Liver (tissue), 8 donors: ENCODE measurements at regions not wholly inside any gene's neighbourhood (a gene's known extent, or its start where the extent isn't known, plus 50 kb on each side); places are given as distances from the start of the nearest gene placed in this dataset.

Experiments
- DNase-seq: peaks from one replicate; pipeline ENCODE4 v3.0.0-alpha.2; 2017; ENCODE audit warnings: low spot score
- H3K27ac ChIP-seq, 2 donors: one replicate each; pipeline ENCODE4 v1.7.0; 2013; ENCODE audit warnings: inconsistent platforms in 2 of 2, low read length in 2 of 2, control low read depth in 1 of 2, low read depth in 1 of 2, mild to moderate bottlenecking in 1 of 2
- H3K27me3 ChIP-seq, 4 donors: one replicate each; pipeline versions ENCODE4 v1.6.1 to v1.7.0; 2013; ENCODE audit warnings: low read length in 3 of 4, inconsistent platforms in 1 of 4, mild to moderate bottlenecking in 1 of 4, moderate library complexity in 1 of 4; ENCODE audit not compliant: control insufficient read depth in 4 of 4, insufficient read depth in 4 of 4
- H3K36me3 ChIP-seq, 4 donors: one replicate each; pipeline versions ENCODE4 v1.6.1 to v1.7.0; 2013; ENCODE audit warnings: low read length in 3 of 4, mild to moderate bottlenecking in 3 of 4, low read depth in 1 of 4, moderate library complexity in 1 of 4; ENCODE audit not compliant: control insufficient read depth in 4 of 4, insufficient read depth in 3 of 4
- H3K4me1 ChIP-seq, 4 donors: one replicate each; pipeline versions ENCODE4 v1.6.1 to v1.7.0; 2013; ENCODE audit warnings: low read length in 3 of 4, mild to moderate bottlenecking in 3 of 4, moderate library complexity in 1 of 4; ENCODE audit not compliant: control insufficient read depth in 4 of 4, insufficient read depth in 4 of 4
- H3K4me3 ChIP-seq, 3 donors: one replicate each; pipeline versions ENCODE4 v1.6.1 to v1.7.0; 2013; ENCODE audit warnings: low read length in 3 of 3, control low read depth in 1 of 3, low read depth in 1 of 3, mild to moderate bottlenecking in 1 of 3
- H3K9ac ChIP-seq, 2 donors: one replicate each; pipeline ENCODE4 v1.7.0; 2013; ENCODE audit warnings: low read length in 2 of 2, mild to moderate bottlenecking in 2 of 2, moderate library complexity in 2 of 2, control low read depth in 1 of 2, low read depth in 1 of 2
- H3K9me3 ChIP-seq, 4 donors: one replicate each; pipeline versions ENCODE4 v1.6.1 to v1.7.0; 2013; ENCODE audit warnings: low read length in 3 of 4; ENCODE audit not compliant: control insufficient read depth in 4 of 4
- FOXA2 ChIP-seq: IDR thresholded peaks from 2 replicates; pipeline ENCODE4 v1.6.1; 2016; ENCODE audit warnings: antibody characterized with exemption
- NR2F2 ChIP-seq: IDR thresholded peaks from 2 replicates; pipeline ENCODE4 v1.6.1; 2016; ENCODE audit warnings: antibody characterized with exemption
- RAD21 ChIP-seq, 2 donors: IDR thresholded peaks; 2 replicates each; pipeline ENCODE4 v1.6.1; 2016; ENCODE audit warnings: antibody characterized with exemption in 2 of 2, mild to moderate bottlenecking in 2 of 2
- TAF1 ChIP-seq: conservative IDR thresholded peaks from 2 replicates; pipeline ENCODE4 v1.6.1; 2016; ENCODE audit warnings: antibody characterized with exemption, mild to moderate bottlenecking
- YY1 ChIP-seq: IDR thresholded peaks from 2 replicates; pipeline ENCODE4 v1.6.1; 2016; ENCODE audit warnings: antibody characterized with exemption, mild to moderate bottlenecking
- WGBS: extraction: QIAGEN DNeasy Blood & Tissue Kit; methylation state at CpG from one replicate; pipeline ENCODE4 v1.1.7; 2013; 5-methylcytosine and 5-hydroxymethylcytosine counted together
- TF ChIP-seq, protein P1 (sequence below): fragments of 150-350 bp; IDR thresholded peaks from 2 replicates; pipeline ENCODE4 v1.5.1; 2017; ENCODE audit warnings: improper control_type of control experiment, low read depth, low read length; ENCODE audit not compliant: missing input control
- TF ChIP-seq, protein P2 (sequence below): IDR thresholded peaks from 2 replicates; pipeline ENCODE4 v1.6.1; 2016; ENCODE audit warnings: antibody characterized with exemption
- donor health status: healthy.
- donor health status: healthy.
- donor health status: healthy.
- donor health status: healthy.
- donor health status: healthy.

DNA sequence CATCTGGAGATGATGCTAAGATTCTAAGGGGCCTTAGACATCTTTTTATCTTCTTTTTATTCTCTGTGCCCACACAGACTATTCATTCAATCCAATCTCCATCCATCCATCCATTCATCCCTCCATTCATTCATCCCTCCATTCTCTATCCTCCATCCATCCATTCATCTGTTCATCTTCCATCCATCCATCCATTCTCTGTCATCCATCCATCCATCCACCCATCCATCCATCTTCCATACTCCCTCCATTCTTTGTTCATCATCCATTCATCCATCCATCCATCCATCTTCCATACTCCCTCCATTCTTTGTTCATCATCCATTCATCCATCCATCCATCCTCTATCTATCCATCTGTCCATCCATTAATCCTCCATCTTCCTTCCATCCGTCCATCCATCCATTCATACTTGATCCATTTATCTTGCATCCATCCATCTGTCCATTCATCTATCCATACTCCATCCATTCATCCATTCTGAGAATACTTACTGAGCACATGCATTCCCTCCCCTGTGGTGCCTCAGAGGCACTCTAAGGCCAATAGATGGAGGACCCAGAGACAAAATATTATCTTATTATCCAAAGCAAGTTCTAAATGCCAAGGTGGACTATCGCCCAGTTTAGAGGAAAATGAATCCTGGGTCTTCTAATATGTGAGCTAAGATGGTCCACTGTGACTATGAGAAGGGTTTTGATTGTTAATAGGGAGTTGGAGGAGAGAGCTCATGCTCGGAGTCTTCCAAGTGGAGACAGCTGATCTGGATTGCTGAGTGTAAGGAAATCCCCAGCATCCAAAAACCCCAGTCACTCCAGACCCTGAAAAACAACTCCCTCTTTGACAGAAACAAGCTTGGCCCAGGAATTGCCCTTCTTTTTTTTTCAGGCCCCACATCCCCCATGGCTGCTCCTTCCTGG lies 152.6 kb upstream of the MYCN start:
- no peak for DNase-seq
- no peak for TF ChIP-seq FOXA2
- no peak for TF ChIP-seq RAD21 (IDR thresholded peaks at IDR 0.05)
- no peak for TF ChIP-seq YY1
- Histone ChIP-seq H3K27ac (no peak overlapping the region), H3K36me3 (no peaks in the 10 kb centered on the region), H3K4me1 (peaks cover under 1 to 4% (median 3%) of the 10 kb centered on the region in 4 donors), H3K27me3 (no peaks in the 10 kb centered on the region), H3K9me3 (no peaks in the 10 kb centered on the region), H3K4me3 (no peak overlapping the region), H3K9ac (no peak overlapping the region)
- WGBS: 92% methylated on average over 3 of the region's 3 CpGs

DNA sequence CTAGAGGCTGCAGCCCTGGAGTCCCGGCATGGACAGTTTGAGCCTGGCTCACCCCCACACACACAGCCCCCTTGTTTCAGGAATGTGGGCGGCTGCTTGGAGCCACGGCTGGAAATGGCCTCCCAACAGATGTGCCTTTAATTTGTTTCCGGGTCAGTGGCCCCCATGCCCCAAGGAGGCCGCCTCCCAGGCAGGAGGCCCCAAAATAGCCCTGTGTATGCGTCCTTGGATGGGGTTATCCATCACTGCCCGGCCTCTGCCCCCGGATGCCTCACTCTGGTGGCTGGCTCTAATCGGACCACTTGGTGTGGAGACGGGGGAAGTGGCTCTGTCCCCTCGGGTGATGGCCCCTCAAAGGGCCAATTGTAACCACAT lies 151.9 kb upstream of the MYCN start:
- Histone ChIP-seq H3K9ac (no peak overlapping the region), H3K27ac (no peak overlapping the region), H3K9me3 (no peaks in the 10 kb centered on the region), H3K27me3 (no peaks in the 10 kb centered on the region), H3K4me1 (no peaks in the 10 kb centered on the region), H3K36me3 (no peaks in the 10 kb centered on the region), H3K4me3 (no peak overlapping the region)
- no peak for DNase-seq
- WGBS: 79% methylated on average over 11 of the region's 11 CpGs
- peak; percentile 83 for TF ChIP-seq NR2F2
- TF ChIP-seq, protein P1, sequence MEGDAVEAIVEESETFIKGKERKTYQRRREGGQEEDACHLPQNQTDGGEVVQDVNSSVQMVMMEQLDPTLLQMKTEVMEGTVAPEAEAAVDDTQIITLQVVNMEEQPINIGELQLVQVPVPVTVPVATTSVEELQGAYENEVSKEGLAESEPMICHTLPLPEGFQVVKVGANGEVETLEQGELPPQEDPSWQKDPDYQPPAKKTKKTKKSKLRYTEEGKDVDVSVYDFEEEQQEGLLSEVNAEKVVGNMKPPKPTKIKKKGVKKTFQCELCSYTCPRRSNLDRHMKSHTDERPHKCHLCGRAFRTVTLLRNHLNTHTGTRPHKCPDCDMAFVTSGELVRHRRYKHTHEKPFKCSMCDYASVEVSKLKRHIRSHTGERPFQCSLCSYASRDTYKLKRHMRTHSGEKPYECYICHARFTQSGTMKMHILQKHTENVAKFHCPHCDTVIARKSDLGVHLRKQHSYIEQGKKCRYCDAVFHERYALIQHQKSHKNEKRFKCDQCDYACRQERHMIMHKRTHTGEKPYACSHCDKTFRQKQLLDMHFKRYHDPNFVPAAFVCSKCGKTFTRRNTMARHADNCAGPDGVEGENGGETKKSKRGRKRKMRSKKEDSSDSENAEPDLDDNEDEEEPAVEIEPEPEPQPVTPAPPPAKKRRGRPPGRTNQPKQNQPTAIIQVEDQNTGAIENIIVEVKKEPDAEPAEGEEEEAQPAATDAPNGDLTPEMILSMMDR: no peak

DNA sequence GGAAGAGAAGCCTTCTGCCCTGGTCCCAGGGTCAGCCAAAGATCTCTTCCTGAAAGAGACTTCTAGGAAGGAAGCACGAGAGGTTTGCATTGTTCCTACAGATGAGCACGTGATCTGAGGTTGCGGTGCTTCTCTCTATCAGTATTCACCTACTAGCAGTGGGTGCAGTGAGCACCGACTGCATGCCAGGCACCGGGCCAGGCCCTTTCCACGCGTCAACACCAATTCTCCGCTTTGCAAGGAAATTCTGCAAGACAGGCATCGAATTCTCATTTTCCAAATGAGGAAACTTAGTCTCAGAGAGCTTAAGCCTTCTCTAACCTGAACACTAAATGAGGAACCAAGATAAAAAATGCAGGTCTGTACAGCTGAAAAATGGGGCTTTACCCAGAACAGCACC lies 151.5 kb upstream of the MYCN start:
- Histone ChIP-seq H3K27ac (no peak overlapping the region), H3K4me1 (no peaks in the 10 kb centered on the region), H3K4me3 (no peak overlapping the region), H3K36me3 (no peaks in the 10 kb centered on the region), H3K9ac (no peak overlapping the region), H3K9me3 (no peaks in the 10 kb centered on the region), H3K27me3 (no peaks in the 10 kb centered on the region)
- 83% methylated on average over 9 of the region's 9 CpGs for WGBS
- TF ChIP-seq TAF1 (no peak), NR2F2 (peak; percentile 62)
- TF ChIP-seq, protein P2, sequence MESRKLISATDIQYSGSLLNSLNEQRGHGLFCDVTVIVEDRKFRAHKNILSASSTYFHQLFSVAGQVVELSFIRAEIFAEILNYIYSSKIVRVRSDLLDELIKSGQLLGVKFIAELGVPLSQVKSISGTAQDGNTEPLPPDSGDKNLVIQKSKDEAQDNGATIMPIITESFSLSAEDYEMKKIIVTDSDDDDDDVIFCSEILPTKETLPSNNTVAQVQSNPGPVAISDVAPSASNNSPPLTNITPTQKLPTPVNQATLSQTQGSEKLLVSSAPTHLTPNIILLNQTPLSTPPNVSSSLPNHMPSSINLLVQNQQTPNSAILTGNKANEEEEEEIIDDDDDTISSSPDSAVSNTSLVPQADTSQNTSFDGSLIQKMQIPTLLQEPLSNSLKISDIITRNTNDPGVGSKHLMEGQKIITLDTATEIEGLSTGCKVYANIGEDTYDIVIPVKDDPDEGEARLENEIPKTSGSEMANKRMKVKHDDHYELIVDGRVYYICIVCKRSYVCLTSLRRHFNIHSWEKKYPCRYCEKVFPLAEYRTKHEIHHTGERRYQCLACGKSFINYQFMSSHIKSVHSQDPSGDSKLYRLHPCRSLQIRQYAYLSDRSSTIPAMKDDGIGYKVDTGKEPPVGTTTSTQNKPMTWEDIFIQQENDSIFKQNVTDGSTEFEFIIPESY: no peak
- no peak for DNase-seq
